ENCODE measurements at regions not wholly inside any gene's neighbourhood (a gene's known extent, or its start where the extent isn't known, plus 50 kb on each side); places are given as distances from the start of the nearest gene placed in this dataset.
A peak's percentile ranks its signal among the peaks of the same experiment; 100 is the strongest.
"Not testable (repeated sequence)": the region's sequence is repeated elsewhere in the genome, so short reads cannot be mapped to it uniquely, and the experiment has no call there.

- Mint-ChIP-seq H3K27ac (peak overlapping the region; percentile 53), H3K4me3 (no peak overlapping the region), H3K36me3 (ENCODE audit: low read depth) (no peaks in the 10 kb centered on the region), H3K4me1 (ENCODE audit: low read depth) (peaks cover 20% of the 10 kb centered on the region), H3K27me3 (ENCODE audit: insufficient read depth) (no peaks in the 10 kb centered on the region), H3K9me3 (no peaks in the 10 kb centered on the region)
- peak; percentile 21 for DNase-seq
- TF ChIP-seq, protein P1, sequence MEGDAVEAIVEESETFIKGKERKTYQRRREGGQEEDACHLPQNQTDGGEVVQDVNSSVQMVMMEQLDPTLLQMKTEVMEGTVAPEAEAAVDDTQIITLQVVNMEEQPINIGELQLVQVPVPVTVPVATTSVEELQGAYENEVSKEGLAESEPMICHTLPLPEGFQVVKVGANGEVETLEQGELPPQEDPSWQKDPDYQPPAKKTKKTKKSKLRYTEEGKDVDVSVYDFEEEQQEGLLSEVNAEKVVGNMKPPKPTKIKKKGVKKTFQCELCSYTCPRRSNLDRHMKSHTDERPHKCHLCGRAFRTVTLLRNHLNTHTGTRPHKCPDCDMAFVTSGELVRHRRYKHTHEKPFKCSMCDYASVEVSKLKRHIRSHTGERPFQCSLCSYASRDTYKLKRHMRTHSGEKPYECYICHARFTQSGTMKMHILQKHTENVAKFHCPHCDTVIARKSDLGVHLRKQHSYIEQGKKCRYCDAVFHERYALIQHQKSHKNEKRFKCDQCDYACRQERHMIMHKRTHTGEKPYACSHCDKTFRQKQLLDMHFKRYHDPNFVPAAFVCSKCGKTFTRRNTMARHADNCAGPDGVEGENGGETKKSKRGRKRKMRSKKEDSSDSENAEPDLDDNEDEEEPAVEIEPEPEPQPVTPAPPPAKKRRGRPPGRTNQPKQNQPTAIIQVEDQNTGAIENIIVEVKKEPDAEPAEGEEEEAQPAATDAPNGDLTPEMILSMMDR (IDR thresholded peaks at IDR 0.05) = no peak
Observed at GRCh38 chr4:19213388-19213787, 1038.3 kb upstream of the SLIT2 start.

GRCh38 chr4:19205853-19206252, 1045.9 kb upstream of the SLIT2 start:
- DNase-seq = no peak
- TF ChIP-seq, protein P1 (IDR thresholded peaks at IDR 0.05) = no peak
- H3K9me3 Mint-ChIP-seq = no peaks in the 10 kb centered on the region
- H3K4me3 Mint-ChIP-seq = no peak overlapping the region
- no peaks in the 10 kb centered on the region for H3K4me1 Mint-ChIP-seq (ENCODE audit: low read depth)
- no peaks in the 10 kb centered on the region for H3K36me3 Mint-ChIP-seq (ENCODE audit: low read depth)
- no peak overlapping the region for H3K27ac Mint-ChIP-seq
- H3K27me3 Mint-ChIP-seq (ENCODE audit: insufficient read depth) = no peaks in the 10 kb centered on the region

- not testable (repeated sequence) for H3K27me3 Mint-ChIP-seq (ENCODE audit: insufficient read depth); H3K27ac Mint-ChIP-seq; H3K36me3 Mint-ChIP-seq (ENCODE audit: low read depth); H3K4me3 Mint-ChIP-seq; H3K9me3 Mint-ChIP-seq; H3K4me1 Mint-ChIP-seq (ENCODE audit: low read depth); DNase-seq
Observed at GRCh38 chr4:19197838-19198237, 1053.9 kb upstream of the SLIT2 start.

DNA sequence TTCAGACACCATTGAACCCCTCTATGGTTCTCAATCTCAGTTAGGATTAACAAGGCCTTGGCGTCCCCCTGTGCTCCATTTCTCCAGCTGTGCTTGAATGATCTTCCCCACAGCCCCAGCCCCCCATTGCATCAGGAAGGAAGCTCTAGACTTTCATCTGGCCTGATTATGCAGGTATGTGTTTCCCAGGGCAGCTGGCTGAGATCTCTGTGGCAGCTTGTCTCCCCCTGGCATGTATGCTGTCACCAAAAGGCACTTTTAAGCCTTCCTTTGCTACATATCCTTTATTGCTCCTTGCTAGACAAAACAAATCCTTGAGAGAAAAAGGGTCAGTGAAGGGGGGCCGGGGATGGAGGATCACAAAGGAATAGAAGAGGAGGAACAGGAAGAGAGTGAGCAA, 1056.0 kb upstream of the SLIT2 start:
- Mint-ChIP-seq H3K9me3 (no peaks in the 10 kb centered on the region), H3K4me3 (no peak overlapping the region), H3K27me3 (ENCODE audit: insufficient read depth) (peaks cover 3% of the 10 kb centered on the region; the same call in 1 of the 2 replicates), H3K27ac (no peak overlapping the region), H3K4me1 (ENCODE audit: low read depth) (no peaks in the 10 kb centered on the region), H3K36me3 (ENCODE audit: low read depth) (no peaks in the 10 kb centered on the region)
- TF ChIP-seq, protein P1 (IDR thresholded peaks at IDR 0.05) = no peak
- DNase-seq = no peak

- Mint-ChIP-seq H3K4me1 (ENCODE audit: low read depth) (no peaks in the 10 kb centered on the region), H3K4me3 (no peak overlapping the region), H3K27ac (no peak overlapping the region), H3K36me3 (ENCODE audit: low read depth) (no peaks in the 10 kb centered on the region), H3K27me3 (ENCODE audit: insufficient read depth) (peaks cover 3% of the 10 kb centered on the region; the same call in 1 of the 2 replicates), H3K9me3 (no peaks in the 10 kb centered on the region)
- no peak for DNase-seq
- TF ChIP-seq, protein P1 (IDR thresholded peaks at IDR 0.05) = no peak
Observed at GRCh38 chr4:19194672-19195071, 1057.0 kb upstream of the SLIT2 start.

DNA sequence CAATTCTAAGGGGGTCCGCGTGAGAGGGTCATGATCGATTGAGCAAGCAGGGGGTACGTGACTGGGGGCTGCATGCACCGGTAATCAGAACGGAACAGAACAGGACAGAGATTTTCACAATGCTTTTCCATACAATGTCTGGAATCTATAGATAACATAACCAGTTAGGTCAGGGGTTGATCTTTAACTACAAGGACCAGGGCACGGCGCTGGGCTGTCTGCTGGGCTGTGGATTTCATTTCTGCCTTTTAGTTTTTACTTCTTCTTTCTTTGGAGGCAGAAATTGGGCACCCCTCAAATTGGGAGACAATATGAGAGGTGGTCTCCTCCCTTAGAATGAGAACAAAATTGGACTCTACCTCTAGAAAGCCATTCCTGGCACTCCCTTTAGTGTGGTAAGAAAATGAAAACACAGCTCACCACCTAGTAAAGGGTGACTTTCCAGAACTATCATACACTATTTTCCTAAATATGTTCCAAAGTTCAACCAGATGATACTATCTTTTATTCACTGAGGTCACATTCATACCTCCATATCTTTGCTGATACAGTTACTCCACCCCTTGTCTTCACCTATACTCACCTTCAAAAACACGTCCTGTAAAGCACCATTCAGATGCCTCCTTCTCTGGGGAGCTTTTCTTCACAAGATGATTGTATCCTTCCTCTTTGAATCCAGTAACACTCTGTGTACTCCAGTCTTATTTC, 1058.3 kb upstream of the SLIT2 start:
- TF ChIP-seq, protein P1 (IDR thresholded peaks at IDR 0.05) = no peak
- H3K4me3 Mint-ChIP-seq = no peak overlapping the region
- H3K27me3 Mint-ChIP-seq (ENCODE audit: insufficient read depth) = peaks cover 3% of the 10 kb centered on the region; the same call in 1 of the 2 replicates
- H3K9me3 Mint-ChIP-seq = no peaks in the 10 kb centered on the region
- H3K4me1 Mint-ChIP-seq (ENCODE audit: low read depth) = no peaks in the 10 kb centered on the region
- H3K36me3 Mint-ChIP-seq (ENCODE audit: low read depth) = no peaks in the 10 kb centered on the region
- no peak for DNase-seq
- no peak overlapping the region for H3K27ac Mint-ChIP-seq
